OCI-LY3 (cell line): ENCODE measurements at regions not wholly inside any gene's neighbourhood (a gene's known extent, or its start where the extent isn't known, plus 50 kb on each side); places are given as distances from the start of the nearest gene placed in this dataset.

Experiments used
- H2AFZ ChIP-seq: fragments of 200-600, 300-600 bp; shearing (Covaris generic); 2 replicates; pipeline ENCODE4 v1.6.0; 2014; ENCODE audit warnings: antibody characterized with exemption, low read depth, low read length
- H3K27ac ChIP-seq: fragments of 200-600, 300-600 bp; sonication (generic); 2 replicates; pipeline ENCODE4 v1.5.1; 2014; ENCODE audit warnings: mild to moderate bottlenecking, low read length, moderate library complexity, mixed read lengths
- H3K27me3 ChIP-seq: fragments of 200-600, 300-600 bp; sonication (generic); 2 replicates; pipeline ENCODE4 v1.6.1; 2014; ENCODE audit warnings: low read depth, low read length, mixed read lengths
- H3K36me3 ChIP-seq: fragments of 200-600, 300-600 bp; sonication (generic); replicated peaks from 2 replicates; pipeline ENCODE3; 2014; ENCODE audit warnings: low read depth, low read length, mixed read lengths
- H3K4me1 ChIP-seq: fragments of 300-600, 200-600 bp; sonication (generic); 2 replicates; pipeline ENCODE4 v1.6.1; 2014; ENCODE audit warnings: low read length, mixed read lengths
- H3K4me2 ChIP-seq: fragments of 200-600, 300-600 bp; sonication (generic); 2 replicates; pipeline ENCODE4 v1.6.1; 2014; ENCODE audit warnings: low read length, mixed read lengths
- H3K4me3 ChIP-seq: fragments of 300-600, 200-600 bp; sonication (generic); 2 replicates; pipeline ENCODE4 v1.5.1; 2014; ENCODE audit warnings: antibody characterized with exemption, mild to moderate bottlenecking, low read length, moderate library complexity
- H3K79me2 ChIP-seq: fragments of 300-600, 200-600 bp; shearing (Covaris generic); 2 replicates; pipeline ENCODE4 v1.6.1; 2014; ENCODE audit warnings: mild to moderate bottlenecking, low read length, mixed read lengths
- H3K9ac ChIP-seq: fragments of 300-600, 200-600 bp; shearing (Covaris generic); 2 replicates; pipeline ENCODE4 v1.6.0; 2014; ENCODE audit warnings: mild to moderate bottlenecking, low read length, moderate library complexity
- H3K9me3 ChIP-seq: fragments of 200-600, 300-600 bp; shearing (Covaris generic); 2 replicates; pipeline ENCODE4 v1.6.1; 2014; ENCODE audit warnings: low read length, mixed read lengths; ENCODE audit not compliant: insufficient read depth
- H4K20me1 ChIP-seq: fragments of 200-600, 300-600 bp; sonication (generic); 2 replicates; pipeline ENCODE4 v1.6.1; 2016; ENCODE audit warnings: low read length, mixed read lengths; ENCODE audit not compliant: insufficient read depth
- EZH2phosphoT487 ChIP-seq: fragments of 200-600 bp; shearing (Covaris generic); IDR thresholded peaks from 2 replicates; pipeline ENCODE4 v1.6.1; 2018; ENCODE audit warnings: antibody characterized with exemption, mixed run types, low read depth
- TF ChIP-seq, protein P1 (sequence below): fragments of 200-600, 300-600 bp; sonication (generic); IDR thresholded peaks from 2 replicates; pipeline ENCODE4 v1.5.1; 2014; ENCODE audit warnings: antibody characterized with exemption, low read length, low read depth

DNA sequence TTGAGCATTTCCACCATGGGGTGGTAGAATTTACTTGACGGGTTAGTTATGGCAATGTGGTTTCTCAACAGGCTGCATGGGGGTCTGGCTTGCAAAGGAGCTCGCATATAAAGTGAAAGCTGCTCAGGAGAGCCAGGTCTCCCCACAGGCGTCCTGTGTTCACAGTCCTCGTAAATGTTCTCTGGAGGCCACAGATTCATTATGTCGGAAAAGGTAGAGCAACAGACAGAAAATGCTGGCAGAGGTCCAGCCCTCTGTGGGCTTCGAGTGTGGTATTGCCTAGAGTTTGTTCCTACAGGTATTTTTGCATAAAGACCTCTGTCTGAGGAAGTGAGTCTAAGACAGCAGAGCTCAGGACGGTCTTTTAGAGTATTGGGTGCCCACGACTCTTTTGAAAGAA is 96.4 kb downstream of the CDCA7 start:
- peak overlapping the region; percentile 19; the same call in 1 of the 2 replicates for H3K4me2 ChIP-seq
- no peak overlapping the region for H3K9ac ChIP-seq
- H3K4me3 ChIP-seq = no peak overlapping the region
- no peaks in the 10 kb centered on the region for H3K36me3 ChIP-seq
- H3K27ac ChIP-seq = no peak overlapping the region
- H4K20me1 ChIP-seq = no peaks in the 10 kb centered on the region
- no peaks in the 10 kb centered on the region for H3K79me2 ChIP-seq
- no peaks in the 10 kb centered on the region; the same call in 1 of the 2 replicates for H3K27me3 ChIP-seq
- peaks cover 17% of the 10 kb centered on the region for H3K4me1 ChIP-seq
- no peak overlapping the region for H2AFZ ChIP-seq
- TF ChIP-seq EZH2phosphoT487 = no peak
- TF ChIP-seq, protein P1, sequence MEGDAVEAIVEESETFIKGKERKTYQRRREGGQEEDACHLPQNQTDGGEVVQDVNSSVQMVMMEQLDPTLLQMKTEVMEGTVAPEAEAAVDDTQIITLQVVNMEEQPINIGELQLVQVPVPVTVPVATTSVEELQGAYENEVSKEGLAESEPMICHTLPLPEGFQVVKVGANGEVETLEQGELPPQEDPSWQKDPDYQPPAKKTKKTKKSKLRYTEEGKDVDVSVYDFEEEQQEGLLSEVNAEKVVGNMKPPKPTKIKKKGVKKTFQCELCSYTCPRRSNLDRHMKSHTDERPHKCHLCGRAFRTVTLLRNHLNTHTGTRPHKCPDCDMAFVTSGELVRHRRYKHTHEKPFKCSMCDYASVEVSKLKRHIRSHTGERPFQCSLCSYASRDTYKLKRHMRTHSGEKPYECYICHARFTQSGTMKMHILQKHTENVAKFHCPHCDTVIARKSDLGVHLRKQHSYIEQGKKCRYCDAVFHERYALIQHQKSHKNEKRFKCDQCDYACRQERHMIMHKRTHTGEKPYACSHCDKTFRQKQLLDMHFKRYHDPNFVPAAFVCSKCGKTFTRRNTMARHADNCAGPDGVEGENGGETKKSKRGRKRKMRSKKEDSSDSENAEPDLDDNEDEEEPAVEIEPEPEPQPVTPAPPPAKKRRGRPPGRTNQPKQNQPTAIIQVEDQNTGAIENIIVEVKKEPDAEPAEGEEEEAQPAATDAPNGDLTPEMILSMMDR = no peak
- no peaks in the 10 kb centered on the region for H3K9me3 ChIP-seq

DNA sequence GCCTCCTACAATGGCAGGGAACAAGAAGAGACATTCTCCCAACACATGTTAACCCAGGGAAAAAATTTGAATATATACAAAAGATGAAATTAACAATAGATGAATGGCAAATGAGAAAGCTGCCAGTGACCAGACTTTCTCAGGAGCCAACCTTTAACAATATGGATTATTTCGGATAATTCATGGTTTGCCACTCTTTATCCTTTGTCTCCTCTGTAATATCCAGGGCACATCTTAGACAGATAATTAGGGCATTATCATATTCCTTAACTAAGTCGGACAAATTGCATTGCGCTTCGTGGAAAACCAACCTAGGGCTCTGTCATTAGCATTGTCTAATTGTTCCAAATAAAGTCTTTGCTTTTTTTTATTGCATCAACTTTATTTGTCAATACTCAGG is 97.3 kb downstream of the CDCA7 start:
- H3K36me3 ChIP-seq = no peaks in the 10 kb centered on the region
- H3K27me3 ChIP-seq = no peaks in the 10 kb centered on the region; the same call in 1 of the 2 replicates
- H3K4me1 ChIP-seq = peaks cover 8% of the 10 kb centered on the region
- no peak overlapping the region for H3K9ac ChIP-seq
- no peak overlapping the region for H3K27ac ChIP-seq
- no peak overlapping the region for H3K4me3 ChIP-seq
- H3K4me2 ChIP-seq = no peak overlapping the region
- no peaks in the 10 kb centered on the region for H3K79me2 ChIP-seq
- no peaks in the 10 kb centered on the region for H3K9me3 ChIP-seq
- no peaks in the 10 kb centered on the region for H4K20me1 ChIP-seq
- H2AFZ ChIP-seq = no peak overlapping the region
- TF ChIP-seq, protein P1 = no peak
- no peak for TF ChIP-seq EZH2phosphoT487

DNA sequence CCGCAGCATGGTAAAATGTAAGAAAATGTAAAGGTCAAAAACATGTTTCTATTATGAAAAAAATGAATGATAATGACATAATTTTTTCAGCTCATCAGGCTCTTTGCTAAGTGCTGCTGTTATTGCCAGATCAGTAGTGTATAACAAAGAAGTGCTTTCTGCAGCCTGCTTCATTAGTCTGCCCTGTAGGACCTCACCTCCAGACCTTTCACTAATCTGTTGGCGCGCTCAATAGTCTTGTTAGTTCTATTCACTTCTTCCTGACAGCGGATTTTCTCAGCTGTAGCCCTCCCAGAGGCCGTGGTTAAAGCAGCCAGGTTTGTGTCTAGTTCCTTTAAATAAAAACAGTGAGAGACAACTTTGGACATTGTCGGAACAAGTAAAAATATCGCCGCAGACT is 97.7 kb downstream of the CDCA7 start:
- Histone ChIP-seq H3K9me3 (no peaks in the 10 kb centered on the region), H4K20me1 (no peaks in the 10 kb centered on the region), H3K4me2 (no peak overlapping the region), H3K4me1 (peaks cover 7% of the 10 kb centered on the region), H3K27me3 (no peaks in the 10 kb centered on the region; the same call in 1 of the 2 replicates), H3K27ac (no peak overlapping the region), H3K36me3 (no peaks in the 10 kb centered on the region), H3K79me2 (no peaks in the 10 kb centered on the region), H2AFZ (no peak overlapping the region), H3K9ac (no peak overlapping the region), H3K4me3 (no peak overlapping the region)
- TF ChIP-seq EZH2phosphoT487 = no peak
- TF ChIP-seq, protein P1 = no peak

DNA sequence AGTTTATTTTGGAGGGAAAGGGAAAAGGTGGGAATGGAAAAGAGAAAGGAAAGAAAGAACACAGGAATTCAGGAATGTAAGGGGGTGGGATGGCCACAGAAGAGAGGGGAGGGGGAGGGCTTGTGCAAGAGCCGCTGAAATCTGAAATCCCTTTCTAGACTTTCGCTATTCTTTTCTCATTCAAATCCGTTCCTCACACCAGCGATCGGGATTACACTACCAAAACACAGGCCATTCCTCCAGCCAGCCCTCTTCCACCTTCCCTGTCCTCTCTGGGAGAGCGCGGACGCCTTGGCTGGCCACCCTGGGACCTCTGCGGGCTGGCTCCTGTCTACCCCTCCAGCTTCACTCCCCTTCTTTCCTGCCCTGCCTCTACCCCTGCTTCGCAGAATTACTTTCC is 102.3 kb downstream of the CDCA7 start:
- Histone ChIP-seq H3K9me3 (no peaks in the 10 kb centered on the region), H4K20me1 (no peaks in the 10 kb centered on the region), H3K4me1 (no peaks in the 10 kb centered on the region), H3K27me3 (peaks cover 10% of the 10 kb centered on the region), H3K36me3 (no peaks in the 10 kb centered on the region), H3K9ac (no peak overlapping the region), H3K79me2 (no peaks in the 10 kb centered on the region), H2AFZ (no peak overlapping the region), H3K4me3 (no peak overlapping the region), H3K27ac (no peak overlapping the region), H3K4me2 (no peak overlapping the region)
- TF ChIP-seq, protein P1 = no peak
- no peak for TF ChIP-seq EZH2phosphoT487
